ENCODE measurements at regions not wholly inside any gene's neighbourhood (a gene's known extent, or its start where the extent isn't known, plus 50 kb on each side); places are given as distances from the start of the nearest gene placed in this dataset.

DNA sequence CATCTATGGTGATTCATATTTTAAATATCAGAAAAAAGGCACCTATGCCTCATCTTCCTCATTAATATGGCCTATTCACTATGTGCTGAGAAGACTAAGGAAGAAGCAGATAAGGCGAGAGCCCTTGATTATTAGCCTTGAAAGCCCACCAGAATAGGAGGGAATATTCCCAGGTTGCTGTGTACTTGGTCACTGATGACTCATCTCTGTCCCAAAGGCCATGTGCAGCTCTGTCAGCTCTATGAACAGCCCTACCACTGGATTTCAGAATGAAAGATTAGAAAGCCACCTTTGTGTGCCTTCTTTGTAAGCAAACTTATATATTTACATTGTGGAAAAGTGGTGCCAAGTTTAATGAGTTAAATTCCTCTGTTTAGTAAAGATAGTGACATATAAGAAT lies 211.5 kb downstream of the NFKBIZ start:
- peaks cover 0 to 5% (median 0%) of the 10 kb centered on the region in 7 donors for H3K9me3 Mint-ChIP-seq
- ATAC-seq (ENCODE audit: low read depth in 2 of 2) (no peak), DNase-seq (no peak)
- Histone ChIP-seq H3K27ac (ENCODE audit: insufficient read depth, low read length, poor library complexity, severe bottlenecking) (no peak overlapping the region), H3K27me3 (ENCODE audit: control insufficient read depth, insufficient read depth, low read length) (no peaks in the 10 kb centered on the region), H3K9me3 (ENCODE audit: control insufficient read depth in 2 of 2, low read length in 2 of 2) (no peaks in the 10 kb centered on the region), H3K36me3 (ENCODE audit: control insufficient read depth, insufficient read depth, low read length) (no peaks in the 10 kb centered on the region), H3K4me3 (ENCODE audit: low read depth, low read length) (no peak overlapping the region), H3K4me1 (ENCODE audit: control insufficient read depth, insufficient read depth, low read length, poor library complexity, severe bottlenecking) (peaks cover 36% of the 10 kb centered on the region)
- no peaks in the 10 kb centered on the region for H3K36me3 Mint-ChIP-seq
- no peaks in the 10 kb centered on the region for H3K27me3 Mint-ChIP-seq
- H3K4me3 Mint-ChIP-seq, result no peak overlapping the region
- no peak overlapping the region for H3K27ac Mint-ChIP-seq
- peaks cover 33 to 45% (median 35%) of the 10 kb centered on the region in 4 donors for H3K4me1 Mint-ChIP-seq

DNA sequence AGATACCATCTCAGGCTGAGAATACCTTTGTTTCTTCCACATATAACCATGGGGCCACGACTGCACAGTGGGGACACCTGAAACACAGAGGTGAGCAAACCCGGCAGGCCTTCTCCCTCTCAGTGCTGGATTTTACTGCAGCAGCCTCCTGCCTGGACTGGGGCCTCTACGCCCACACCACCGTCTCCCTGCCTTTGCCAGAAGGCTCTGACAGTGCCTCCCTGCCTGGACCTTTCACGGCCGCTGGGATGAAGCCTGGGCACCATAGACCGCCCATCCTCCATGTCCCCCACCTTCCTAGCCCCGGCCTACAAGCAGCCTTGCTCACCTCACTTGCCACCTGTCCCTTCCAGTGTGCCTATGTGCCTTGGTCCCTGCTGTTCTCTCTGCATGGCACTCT lies 214.3 kb downstream of the NFKBIZ start:
- Histone ChIP-seq H3K27ac (ENCODE audit: insufficient read depth, low read length, poor library complexity, severe bottlenecking) (no peak overlapping the region), H3K27me3 (ENCODE audit: control insufficient read depth, insufficient read depth, low read length) (no peaks in the 10 kb centered on the region), H3K4me3 (ENCODE audit: low read depth, low read length) (no peak overlapping the region), H3K9me3 (ENCODE audit: control insufficient read depth in 2 of 2, low read length in 2 of 2) (no peaks in the 10 kb centered on the region), H3K36me3 (ENCODE audit: control insufficient read depth, insufficient read depth, low read length) (no peaks in the 10 kb centered on the region), H3K4me1 (ENCODE audit: control insufficient read depth, insufficient read depth, low read length, poor library complexity, severe bottlenecking) (peaks cover 14% of the 10 kb centered on the region)
- ATAC-seq (ENCODE audit: low read depth in 2 of 2) (no peak), DNase-seq (no peak)
- Mint-ChIP-seq H3K4me1 (peaks cover 14 to 23% (median 20%) of the 10 kb centered on the region in 4 donors), H3K36me3 (no peaks in the 10 kb centered on the region), H3K27me3 (no peaks in the 10 kb centered on the region), H3K27ac (peak overlapping the region in 1 of 3 donors; percentile 48), H3K4me3 (no peak overlapping the region), H3K9me3 (peaks cover 0 to under 1% (median 0%) of the 10 kb centered on the region in 7 donors)

DNA sequence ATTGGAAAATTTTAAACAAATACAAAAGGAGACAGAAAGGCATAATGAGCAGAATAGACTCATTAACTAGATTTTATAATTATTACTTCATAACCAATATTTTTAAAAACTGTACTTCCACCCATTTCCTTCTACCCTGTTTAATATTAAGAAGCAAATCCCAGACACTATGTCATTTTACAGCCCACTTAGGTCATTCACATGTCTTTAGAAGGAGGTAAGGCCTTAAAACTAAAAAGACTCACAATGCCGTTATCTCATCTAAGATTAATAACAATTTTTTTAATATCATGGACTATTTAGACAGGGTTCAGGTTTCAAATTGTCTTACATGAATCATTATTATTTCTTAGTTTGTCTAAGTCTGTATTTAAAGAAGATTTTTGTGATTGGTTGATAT lies 217.2 kb downstream of the NFKBIZ start:
- H3K27ac ChIP-seq (ENCODE audit: insufficient read depth, low read length, poor library complexity, severe bottlenecking), result no peak overlapping the region
- Mint-ChIP-seq H3K4me3 (no peak overlapping the region), H3K36me3 (no peaks in the 10 kb centered on the region), H3K4me1 (peaks cover 0 to 14% (median 5%) of the 10 kb centered on the region in 4 donors), H3K27me3 (no peaks in the 10 kb centered on the region), H3K27ac (no peak overlapping the region), H3K9me3 (peaks cover 0 to 2% (median 0%) of the 10 kb centered on the region in 7 donors)
- H3K4me1 ChIP-seq (ENCODE audit: control insufficient read depth, insufficient read depth, low read length, poor library complexity, severe bottlenecking), result no peaks in the 10 kb centered on the region
- no peaks in the 10 kb centered on the region for H3K27me3 ChIP-seq (ENCODE audit: control insufficient read depth, insufficient read depth, low read length)
- H3K36me3 ChIP-seq (ENCODE audit: control insufficient read depth, insufficient read depth, low read length), result no peaks in the 10 kb centered on the region
- no peak for DNase-seq
- no peak overlapping the region for H3K4me3 ChIP-seq (ENCODE audit: low read depth, low read length)
- no peak for ATAC-seq (ENCODE audit: low read depth in 2 of 2)
- H3K9me3 ChIP-seq (ENCODE audit: control insufficient read depth in 2 of 2, low read length in 2 of 2), result no peaks in the 10 kb centered on the region

DNA sequence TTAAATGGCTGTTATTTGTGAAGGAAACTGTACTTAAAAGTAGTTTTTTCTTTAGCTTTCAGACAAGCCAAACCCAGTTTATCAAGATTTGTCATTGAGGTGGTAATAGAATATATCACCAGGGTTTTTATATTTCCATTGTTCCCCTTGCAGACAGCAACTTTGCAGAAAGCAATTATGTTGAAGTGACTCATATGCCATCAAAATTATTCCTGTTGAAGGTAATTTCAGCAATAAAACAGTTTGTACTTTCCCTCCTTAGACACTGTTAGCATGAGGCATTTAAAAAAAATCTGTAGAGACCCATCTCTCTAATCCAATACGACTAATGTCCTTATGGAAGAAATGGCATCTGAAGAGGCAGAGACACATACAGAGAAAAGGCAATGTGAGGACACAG lies 219.0 kb downstream of the NFKBIZ start:
- Mint-ChIP-seq H3K4me1 (peaks cover 0 to 14% (median 4%) of the 10 kb centered on the region in 4 donors), H3K4me3 (no peak overlapping the region), H3K9me3 (peaks cover 0 to 2% (median 0%) of the 10 kb centered on the region in 7 donors), H3K27me3 (no peaks in the 10 kb centered on the region), H3K36me3 (no peaks in the 10 kb centered on the region), H3K27ac (no peak overlapping the region)
- ATAC-seq (ENCODE audit: low read depth in 2 of 2) (no peak), DNase-seq (no peak)
- Histone ChIP-seq H3K36me3 (ENCODE audit: control insufficient read depth, insufficient read depth, low read length) (no peaks in the 10 kb centered on the region), H3K4me1 (ENCODE audit: control insufficient read depth, insufficient read depth, low read length, poor library complexity, severe bottlenecking) (no peaks in the 10 kb centered on the region), H3K27me3 (ENCODE audit: control insufficient read depth, insufficient read depth, low read length) (no peaks in the 10 kb centered on the region), H3K9me3 (ENCODE audit: control insufficient read depth in 2 of 2, low read length in 2 of 2) (no peaks in the 10 kb centered on the region), H3K4me3 (ENCODE audit: low read depth, low read length) (no peak overlapping the region), H3K27ac (ENCODE audit: insufficient read depth, low read length, poor library complexity, severe bottlenecking) (no peak overlapping the region)

DNA sequence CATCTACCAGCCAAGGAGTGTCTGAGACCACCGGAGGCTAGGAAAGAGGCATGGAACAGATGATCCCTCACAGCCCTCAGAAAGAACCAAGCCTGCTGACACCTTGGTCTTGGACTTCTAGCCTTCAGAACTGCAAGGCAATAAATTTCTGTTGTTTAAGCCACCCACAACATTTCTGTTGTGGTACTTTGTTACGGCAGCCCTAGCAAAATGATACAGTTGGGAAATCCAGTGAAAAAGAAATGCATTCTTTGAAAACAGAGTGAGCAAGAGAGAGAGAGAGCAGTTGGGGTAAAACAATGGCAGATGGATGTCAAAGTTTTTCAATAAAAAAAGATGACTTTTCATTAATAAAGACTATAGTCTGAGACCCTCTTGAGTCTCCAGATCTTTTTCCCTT lies 219.4 kb downstream of the NFKBIZ start:
- Mint-ChIP-seq H3K27me3 (no peaks in the 10 kb centered on the region), H3K4me3 (no peak overlapping the region), H3K36me3 (no peaks in the 10 kb centered on the region), H3K27ac (no peak overlapping the region), H3K4me1 (peaks cover 0 to 14% (median 4%) of the 10 kb centered on the region in 4 donors), H3K9me3 (peaks cover 0 to 2% (median 0%) of the 10 kb centered on the region in 7 donors)
- ATAC-seq (ENCODE audit: low read depth in 2 of 2), result no peak
- no peaks in the 10 kb centered on the region for H3K36me3 ChIP-seq (ENCODE audit: control insufficient read depth, insufficient read depth, low read length)
- H3K4me3 ChIP-seq (ENCODE audit: low read depth, low read length), result no peak overlapping the region
- no peaks in the 10 kb centered on the region for H3K27me3 ChIP-seq (ENCODE audit: control insufficient read depth, insufficient read depth, low read length)
- no peak for DNase-seq
- H3K27ac ChIP-seq (ENCODE audit: insufficient read depth, low read length, poor library complexity, severe bottlenecking), result no peak overlapping the region
- no peaks in the 10 kb centered on the region for H3K4me1 ChIP-seq (ENCODE audit: control insufficient read depth, insufficient read depth, low read length, poor library complexity, severe bottlenecking)
- H3K9me3 ChIP-seq (ENCODE audit: control insufficient read depth in 2 of 2, low read length in 2 of 2), result no peaks in the 10 kb centered on the region

DNA sequence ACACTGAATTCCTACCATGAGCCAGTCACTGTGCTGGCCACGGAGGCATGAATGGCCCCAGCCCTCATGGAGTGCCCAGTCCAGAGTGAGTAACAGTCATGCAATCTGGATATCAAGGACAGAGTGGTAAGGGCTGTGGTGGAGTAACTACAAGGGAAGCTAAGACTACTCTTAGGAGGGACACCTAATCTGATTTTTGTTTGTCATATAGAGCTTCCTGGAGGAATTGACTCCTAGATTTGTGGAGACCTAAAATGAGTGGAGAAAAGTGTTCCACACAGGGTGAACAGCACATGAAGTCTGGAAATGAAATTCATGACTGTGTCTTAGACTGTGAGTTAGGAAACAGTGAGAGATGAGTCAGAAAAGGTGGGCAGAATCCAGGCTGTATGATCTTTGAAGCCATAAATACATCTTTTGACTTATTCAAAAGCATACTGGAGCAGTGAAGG lies 219.9 kb downstream of the NFKBIZ start:
- Mint-ChIP-seq H3K4me1 (peaks cover 0 to 14% (median 3%) of the 10 kb centered on the region in 4 donors), H3K27me3 (no peaks in the 10 kb centered on the region), H3K27ac (no peak overlapping the region), H3K9me3 (peaks cover 0 to 2% (median 0%) of the 10 kb centered on the region in 7 donors), H3K36me3 (no peaks in the 10 kb centered on the region), H3K4me3 (no peak overlapping the region)
- Histone ChIP-seq H3K9me3 (ENCODE audit: control insufficient read depth in 2 of 2, low read length in 2 of 2) (no peaks in the 10 kb centered on the region), H3K27me3 (ENCODE audit: control insufficient read depth, insufficient read depth, low read length) (no peaks in the 10 kb centered on the region), H3K36me3 (ENCODE audit: control insufficient read depth, insufficient read depth, low read length) (no peaks in the 10 kb centered on the region), H3K4me3 (ENCODE audit: low read depth, low read length) (no peak overlapping the region), H3K27ac (ENCODE audit: insufficient read depth, low read length, poor library complexity, severe bottlenecking) (no peak overlapping the region), H3K4me1 (ENCODE audit: control insufficient read depth, insufficient read depth, low read length, poor library complexity, severe bottlenecking) (no peaks in the 10 kb centered on the region)
- ATAC-seq (ENCODE audit: low read depth in 2 of 2) (no peak), DNase-seq (no peak)

DNA sequence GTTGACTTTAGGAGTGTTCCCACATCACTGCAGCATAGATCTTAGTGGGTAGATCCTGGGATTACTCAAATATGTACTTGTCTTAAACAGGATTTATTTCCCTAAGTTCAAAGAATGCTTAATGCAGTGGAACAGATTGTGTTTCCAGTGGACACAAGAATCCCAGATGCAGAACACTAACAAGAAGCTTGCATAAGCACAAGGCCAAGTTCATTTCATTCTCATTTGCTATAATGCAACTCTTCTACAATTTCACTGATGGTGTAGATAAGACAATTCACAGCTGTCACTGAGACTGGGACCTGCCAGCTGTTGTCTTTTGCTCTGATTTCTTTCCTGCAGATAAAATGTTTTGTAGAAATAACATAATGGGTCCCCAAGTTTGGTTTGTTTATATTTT lies 225.6 kb downstream of the NFKBIZ start:
- DNase-seq (no peak), ATAC-seq (ENCODE audit: low read depth in 2 of 2) (no peak)
- Mint-ChIP-seq H3K36me3 (no peaks in the 10 kb centered on the region), H3K9me3 (peaks cover 0 to 4% (median 0%) of the 10 kb centered on the region in 7 donors), H3K4me1 (peaks cover 17 to 49% (median 37%) of the 10 kb centered on the region in 4 donors), H3K4me3 (no peak overlapping the region), H3K27ac (no peak overlapping the region), H3K27me3 (no peaks in the 10 kb centered on the region)
- no peak overlapping the region for H3K4me3 ChIP-seq (ENCODE audit: low read depth, low read length)
- no peak overlapping the region for H3K27ac ChIP-seq (ENCODE audit: insufficient read depth, low read length, poor library complexity, severe bottlenecking)
- H3K9me3 ChIP-seq (ENCODE audit: control insufficient read depth in 2 of 2, low read length in 2 of 2), result no peaks in the 10 kb centered on the region
- H3K27me3 ChIP-seq (ENCODE audit: control insufficient read depth, insufficient read depth, low read length), result no peaks in the 10 kb centered on the region
- H3K36me3 ChIP-seq (ENCODE audit: control insufficient read depth, insufficient read depth, low read length), result no peaks in the 10 kb centered on the region
- H3K4me1 ChIP-seq (ENCODE audit: control insufficient read depth, insufficient read depth, low read length, poor library complexity, severe bottlenecking), result peaks cover 26% of the 10 kb centered on the region

DNA sequence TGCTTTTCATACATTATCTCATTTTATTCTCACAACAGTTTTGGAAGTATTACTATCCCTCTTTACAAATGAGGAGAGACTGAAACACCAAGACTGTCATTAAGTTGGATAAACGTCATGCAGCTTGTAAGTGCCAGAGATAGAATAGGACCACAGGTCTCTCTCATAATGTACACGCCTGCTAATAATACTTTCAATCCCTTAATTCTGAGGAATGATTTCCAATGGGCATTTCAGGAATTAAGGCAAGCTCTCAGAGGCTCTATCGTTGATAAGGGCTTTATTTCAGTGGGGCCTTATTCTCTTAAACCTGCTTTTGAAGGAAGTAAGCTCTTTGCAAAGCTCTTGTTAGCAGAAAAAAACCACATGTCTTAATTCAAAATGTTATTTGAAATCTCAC lies 229.1 kb downstream of the NFKBIZ start:
- H3K4me1 Mint-ChIP-seq, result peaks cover 17 to 66% (median 47%) of the 10 kb centered on the region in 4 donors
- Histone ChIP-seq H3K27ac (ENCODE audit: insufficient read depth, low read length, poor library complexity, severe bottlenecking) (peak overlapping the region; percentile 70), H3K27me3 (ENCODE audit: control insufficient read depth, insufficient read depth, low read length) (no peaks in the 10 kb centered on the region), H3K4me1 (ENCODE audit: control insufficient read depth, insufficient read depth, low read length, poor library complexity, severe bottlenecking) (peaks cover 29% of the 10 kb centered on the region), H3K36me3 (ENCODE audit: control insufficient read depth, insufficient read depth, low read length) (no peaks in the 10 kb centered on the region), H3K4me3 (ENCODE audit: low read depth, low read length) (peak overlapping the region; percentile 60), H3K9me3 (ENCODE audit: control insufficient read depth in 2 of 2, low read length in 2 of 2) (no peaks in the 10 kb centered on the region)
- H3K36me3 Mint-ChIP-seq, result no peaks in the 10 kb centered on the region
- peaks cover 0 to 6% (median 1%) of the 10 kb centered on the region in 7 donors for H3K9me3 Mint-ChIP-seq
- ATAC-seq (ENCODE audit: low read depth in 2 of 2), result peak in 1 of 2 donors; percentile 32
- DNase-seq, result no peak
- H3K27ac Mint-ChIP-seq, result peak overlapping the region; percentile 95 to 96 (median 96)
- no peaks in the 10 kb centered on the region for H3K27me3 Mint-ChIP-seq
- H3K4me3 Mint-ChIP-seq, result peak overlapping the region in 3 of 4 donors; percentile 41 to 67 (median 66)
